B cell (primary cell): ENCODE measurements at regions not wholly inside any gene's neighbourhood (a gene's known extent, or its start where the extent isn't known, plus 50 kb on each side); places are given as distances from the start of the nearest gene placed in this dataset.

Experiments
- CTCF ChIP-seq: fragments of 200-600 bp; IDR thresholded peaks from one replicate; pipeline ENCODE4 v1.8.0; 2022; ENCODE audit warnings: antibody characterized with exemption, mild to moderate bottlenecking
- EZH2 ChIP-seq: IDR thresholded peaks from 2 replicates; pipeline ENCODE4 v1.6.1; 2012; ENCODE audit warnings: borderline replicate concordance, low read depth, mild to moderate bottlenecking, moderate library complexity, low read length; ENCODE audit not compliant: insufficient read depth, poor library complexity, severe bottlenecking

GRCh38 chr16:9296271-9296590, 204.8 kb downstream of the HAPSTR1 start:
- TF ChIP-seq CTCF (no peak), EZH2 (no peak)
